Ishikawa (cell line): ENCODE measurements at regions not wholly inside any gene's neighbourhood (a gene's known extent, or its start where the extent isn't known, plus 50 kb on each side); places are given as distances from the start of the nearest gene placed in this dataset.

Experiments
- EP300 ChIP-seq: IDR thresholded peaks from 2 replicates; pipeline ENCODE4 v1.6.1; 2012; ENCODE audit warnings: borderline replicate concordance
- FOXM1 ChIP-seq: IDR thresholded peaks from 2 replicates; pipeline ENCODE4 v1.6.1; 2012; ENCODE audit warnings: low read depth, borderline replicate concordance
- MAX ChIP-seq: IDR thresholded peaks from 2 replicates; pipeline ENCODE4 v1.6.1; 2012
- REST ChIP-seq: IDR thresholded peaks from 2 replicates; pipeline ENCODE4 v1.6.1; 2012; ENCODE audit warnings: low read depth, mild to moderate bottlenecking
- TAF1 ChIP-seq: IDR thresholded peaks from 2 replicates; pipeline ENCODE4 v1.6.1; 2012; ENCODE audit warnings: low read depth, mild to moderate bottlenecking

GRCh38 chr5:131068076-131068475, 97.0 kb downstream of the HINT1 start:
- no peak for TF ChIP-seq EP300
- no peak for TF ChIP-seq MAX
- TF ChIP-seq TAF1 = no peak
- no peak for TF ChIP-seq FOXM1
- TF ChIP-seq REST = no peak
